HG03460 (cell line): ENCODE measurements at regions not wholly inside any gene's neighbourhood (a gene's known extent, or its start where the extent isn't known, plus 50 kb on each side); places are given as distances from the start of the nearest gene placed in this dataset.
"Not testable (repeated sequence)": the region's sequence is repeated elsewhere in the genome, so short reads cannot be mapped to it uniquely, and the experiment has no call there.

Experiments used
- ATAC-seq: cut with Tn5 transposase; IDR thresholded peaks from one replicate; pipeline ENCODE4 v1.9.1; 2021; ENCODE audit not compliant: unreplicated experiment

GRCh38 chr18:46179306-46179705, 75.1 kb downstream of the HAUS1 start:
- no peak for ATAC-seq

GRCh38 chr18:46182633-46183358, 78.6 kb downstream of the HAUS1 start:
- ATAC-seq = no peak

- not testable (repeated sequence) for ATAC-seq
Measured at GRCh38 chr18:46184296-46184695, 80.1 kb downstream of the HAUS1 start.

GRCh38 chr18:46184727-46185126, 80.5 kb downstream of the HAUS1 start:
- ATAC-seq = no peak

- ATAC-seq = no peak
Measured at GRCh38 chr18:46190667-46191066, 86.5 kb downstream of the HAUS1 start.

- ATAC-seq = no peak
Measured at GRCh38 chr18:46196627-46197243, 92.5 kb downstream of the HAUS1 start.

GRCh38 chr18:46199515-46200147, 95.4 kb downstream of the HAUS1 start:
- no peak for ATAC-seq

- ATAC-seq = not testable (repeated sequence)
Measured at GRCh38 chr18:46200178-46201055, 96.2 kb downstream of the HAUS1 start.

GRCh38 chr18:46204143-46204542, 100.0 kb downstream of the HAUS1 start:
- ATAC-seq = no peak

- no peak for ATAC-seq
Measured at GRCh38 chr18:46207985-46208384, 103.8 kb downstream of the HAUS1 start.

- ATAC-seq = no peak
Measured at GRCh38 chr18:46209161-46209560, 105.0 kb downstream of the HAUS1 start.

- no peak for ATAC-seq
Measured at GRCh38 chr18:46211816-46212215, 107.6 kb downstream of the HAUS1 start.

- ATAC-seq = no peak
Measured at GRCh38 chr18:46212398-46212797, 108.2 kb downstream of the HAUS1 start.

- no peak for ATAC-seq
Measured at GRCh38 chr18:46213295-46213694, 109.1 kb downstream of the HAUS1 start.

GRCh38 chr18:46214435-46214834, 110.2 kb downstream of the HAUS1 start:
- no peak for ATAC-seq

GRCh38 chr18:46215902-46216723, 111.9 kb downstream of the HAUS1 start:
- no peak for ATAC-seq

- no peak for ATAC-seq
Measured at GRCh38 chr18:46220116-46220515, 115.9 kb downstream of the HAUS1 start.

- no peak for ATAC-seq
Measured at GRCh38 chr18:46222093-46222492, 117.9 kb downstream of the HAUS1 start.

- no peak for ATAC-seq
Measured at GRCh38 chr18:46222710-46223360, 118.7 kb downstream of the HAUS1 start.
